Urinary bladder (tissue), 1 donor: ENCODE measurements at regions not wholly inside any gene's neighbourhood (a gene's known extent, or its start where the extent isn't known, plus 50 kb on each side); places are given as distances from the start of the nearest gene placed in this dataset. TPM values are rescaled to one million over a fixed set of nuclear protein-coding genes. Genes with fewer than 3 reads are reported as not detected.

ENCODE experiments used
- small RNA-seq: library from RNA; depleted of rRNA; stranded (forward); fragments of <200 nt; gene quantifications from one replicate; pipeline ENCODE3, GENCODE V24; 2014

Small RNA genes in the stretch of these regions (small RNA-seq; reads per million reads assigned to genes)
- gene RNA5SP142 = not detected
